ENCODE measurements at regions not wholly inside any gene's neighbourhood (a gene's known extent, or its start where the extent isn't known, plus 50 kb on each side); places are given as distances from the start of the nearest gene placed in this dataset.

DNA sequence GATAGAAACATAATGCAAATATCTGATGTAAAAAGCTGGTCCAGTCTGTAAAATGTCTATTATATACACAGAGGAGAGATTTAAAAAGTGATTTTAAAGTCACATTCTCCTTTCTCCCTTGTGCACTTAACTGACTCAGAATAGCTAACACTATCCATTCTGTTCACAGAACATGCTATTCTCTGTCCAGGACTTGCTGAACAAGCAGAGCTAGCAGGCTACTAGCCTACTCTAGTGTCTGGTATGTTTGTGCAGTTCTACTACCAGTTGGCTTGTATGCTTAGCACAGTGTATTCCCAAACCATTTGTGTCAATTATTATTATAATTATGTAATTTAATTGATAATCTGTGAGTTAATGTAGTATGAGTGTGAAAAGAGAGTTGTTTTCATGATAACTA is 161.7 kb upstream of the NUDT12 start:
- ChIA-PET CTCF (interaction anchor here (0.6 kb wide), 1 partner anchor 14 kb away, joined by 3 read pairs; no protein-coding TSS in a partner anchor), POLR2A (no interaction called here)
- no peaks in the 10 kb centered on the region for H3K4me1 ChIP-seq (ENCODE audit: control insufficient read depth, insufficient read depth, low read length)
- H3K9me3 ChIP-seq (ENCODE audit: control insufficient read depth, insufficient read depth, low read depth, low read length), result no peaks in the 10 kb centered on the region
- H3K4me3 ChIP-seq (ENCODE audit: low read depth, low read length), result no peak overlapping the region
- H3K36me3 ChIP-seq (ENCODE audit: control insufficient read depth in 2 of 2, insufficient read depth in 1 of 2, low read length in 2 of 2), result no peaks in the 10 kb centered on the region
- H3K27ac ChIP-seq (ENCODE audit: extremely low read depth, low read depth, low read length), result no peak overlapping the region
- no peak for TF ChIP-seq ZFP41 (tag by site-specific recombination; IDR thresholded peaks at IDR 0.05; ENCODE audit: borderline replicate concordance)
- TF ChIP-seq, protein P1, sequence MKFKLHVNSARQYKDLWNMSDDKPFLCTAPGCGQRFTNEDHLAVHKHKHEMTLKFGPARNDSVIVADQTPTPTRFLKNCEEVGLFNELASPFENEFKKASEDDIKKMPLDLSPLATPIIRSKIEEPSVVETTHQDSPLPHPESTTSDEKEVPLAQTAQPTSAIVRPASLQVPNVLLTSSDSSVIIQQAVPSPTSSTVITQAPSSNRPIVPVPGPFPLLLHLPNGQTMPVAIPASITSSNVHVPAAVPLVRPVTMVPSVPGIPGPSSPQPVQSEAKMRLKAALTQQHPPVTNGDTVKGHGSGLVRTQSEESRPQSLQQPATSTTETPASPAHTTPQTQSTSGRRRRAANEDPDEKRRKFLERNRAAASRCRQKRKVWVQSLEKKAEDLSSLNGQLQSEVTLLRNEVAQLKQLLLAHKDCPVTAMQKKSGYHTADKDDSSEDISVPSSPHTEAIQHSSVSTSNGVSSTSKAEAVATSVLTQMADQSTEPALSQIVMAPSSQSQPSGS (tag by site-specific recombination; IDR thresholded peaks at IDR 0.05; ENCODE audit: low read depth), result no peak
- no peak for TF ChIP-seq PBX3 (CRISPR knock-in tag; IDR thresholded peaks at IDR 0.05)
- TF ChIP-seq, protein P2, sequence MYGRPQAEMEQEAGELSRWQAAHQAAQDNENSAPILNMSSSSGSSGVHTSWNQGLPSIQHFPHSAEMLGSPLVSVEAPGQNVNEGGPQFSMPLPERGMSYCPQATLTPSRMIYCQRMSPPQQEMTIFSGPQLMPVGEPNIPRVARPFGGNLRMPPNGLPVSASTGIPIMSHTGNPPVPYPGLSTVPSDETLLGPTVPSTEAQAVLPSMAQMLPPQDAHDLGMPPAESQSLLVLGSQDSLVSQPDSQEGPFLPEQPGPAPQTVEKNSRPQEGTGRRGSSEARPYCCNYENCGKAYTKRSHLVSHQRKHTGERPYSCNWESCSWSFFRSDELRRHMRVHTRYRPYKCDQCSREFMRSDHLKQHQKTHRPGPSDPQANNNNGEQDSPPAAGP (tag by site-specific recombination; IDR thresholded peaks at IDR 0.05), result no peak
- no peak for TF ChIP-seq SCRT2 (tag by site-specific recombination; IDR thresholded peaks at IDR 0.05)

GRCh38 chr5:103721183-103721582 is 158.6 kb upstream of the NUDT12 start:
- CTCF ChIA-PET, result interaction anchor here (0.6 kb wide), 1 partner anchor 457 kb away, joined by 3 read pairs; no protein-coding TSS in a partner anchor
- H3K36me3 ChIP-seq (ENCODE audit: control insufficient read depth in 2 of 2, insufficient read depth in 1 of 2, low read length in 2 of 2), result no peaks in the 10 kb centered on the region
- no peak overlapping the region for H3K27ac ChIP-seq (ENCODE audit: extremely low read depth, low read depth, low read length)
- H3K4me3 ChIP-seq (ENCODE audit: low read depth, low read length), result no peak overlapping the region
- TF ChIP-seq BCL11B (tag by site-specific recombination; IDR thresholded peaks at IDR 0.05; ENCODE audit: low read depth), result no peak
- no peak for TF ChIP-seq ZNF777 (tag by site-specific recombination; IDR thresholded peaks at IDR 0.05; ENCODE audit: borderline replicate concordance)
- no peak for TF ChIP-seq ZNF19 (tag by site-specific recombination; IDR thresholded peaks at IDR 0.05; ENCODE audit: low read depth)
- no peak for TF ChIP-seq ZNF362 (tag by site-specific recombination; IDR thresholded peaks at IDR 0.05)
- TF ChIP-seq TRIM28 (IDR thresholded peaks at IDR 0.05; ENCODE audit: borderline replicate concordance, low read length), result peak; percentile 67; the same call in 1 of the 2 replicates
- no peak for TF ChIP-seq REST (tag by site-specific recombination; IDR thresholded peaks at IDR 0.05)
- no peak for TF ChIP-seq KLF16 (tag by site-specific recombination; IDR thresholded peaks at IDR 0.05)
- TF ChIP-seq, protein P3, sequence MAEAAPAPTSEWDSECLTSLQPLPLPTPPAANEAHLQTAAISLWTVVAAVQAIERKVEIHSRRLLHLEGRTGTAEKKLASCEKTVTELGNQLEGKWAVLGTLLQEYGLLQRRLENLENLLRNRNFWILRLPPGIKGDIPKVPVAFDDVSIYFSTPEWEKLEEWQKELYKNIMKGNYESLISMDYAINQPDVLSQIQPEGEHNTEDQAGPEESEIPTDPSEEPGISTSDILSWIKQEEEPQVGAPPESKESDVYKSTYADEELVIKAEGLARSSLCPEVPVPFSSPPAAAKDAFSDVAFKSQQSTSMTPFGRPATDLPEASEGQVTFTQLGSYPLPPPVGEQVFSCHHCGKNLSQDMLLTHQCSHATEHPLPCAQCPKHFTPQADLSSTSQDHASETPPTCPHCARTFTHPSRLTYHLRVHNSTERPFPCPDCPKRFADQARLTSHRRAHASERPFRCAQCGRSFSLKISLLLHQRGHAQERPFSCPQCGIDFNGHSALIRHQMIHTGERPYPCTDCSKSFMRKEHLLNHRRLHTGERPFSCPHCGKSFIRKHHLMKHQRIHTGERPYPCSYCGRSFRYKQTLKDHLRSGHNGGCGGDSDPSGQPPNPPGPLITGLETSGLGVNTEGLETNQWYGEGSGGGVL (tag by site-specific recombination; IDR thresholded peaks at IDR 0.05), result no peak
- TF ChIP-seq SETDB1 (IDR thresholded peaks at IDR 0.05; ENCODE audit: insufficient read length, low read length), result peak; percentile 23
- TF ChIP-seq ZNF174 (tag by site-specific recombination; IDR thresholded peaks at IDR 0.05), result no peak
- no peak for TF ChIP-seq MEIS1 (CRISPR knock-in tag; IDR thresholded peaks at IDR 0.05; ENCODE audit: borderline replicate concordance)
- peak; percentile 93 for TF ChIP-seq ZNF585B (tag by site-specific recombination; IDR thresholded peaks at IDR 0.05)
- TF ChIP-seq ZBTB8A (tag by site-specific recombination; IDR thresholded peaks at IDR 0.05), result no peak
- no peak for TF ChIP-seq ZNF529 (tag by site-specific recombination; IDR thresholded peaks at IDR 0.05; ENCODE audit: insufficient replicate concordance)
- H3K9me3 ChIP-seq (ENCODE audit: control insufficient read depth, insufficient read depth, low read depth, low read length), result no peaks in the 10 kb centered on the region
- H3K4me1 ChIP-seq (ENCODE audit: control insufficient read depth, insufficient read depth, low read length), result no peaks in the 10 kb centered on the region
- POLR2A ChIA-PET, result no interaction called here

Measured in HEK293 (cell line).